B cell (primary cell): ENCODE measurements at regions not wholly inside any gene's neighbourhood (a gene's known extent, or its start where the extent isn't known, plus 50 kb on each side); places are given as distances from the start of the nearest gene placed in this dataset.

Source experiments
- CTCF ChIP-seq: fragments of 200-600 bp; IDR thresholded peaks from one replicate; pipeline ENCODE4 v1.8.0; 2022; ENCODE audit warnings: antibody characterized with exemption, mild to moderate bottlenecking
- EZH2 ChIP-seq: IDR thresholded peaks from 2 replicates; pipeline ENCODE4 v1.6.1; 2012; ENCODE audit warnings: borderline replicate concordance, low read depth, mild to moderate bottlenecking, moderate library complexity, low read length; ENCODE audit not compliant: insufficient read depth, poor library complexity, severe bottlenecking

GRCh38 chr9:30048396-30048795 lies 2336.0 kb upstream of the ACO1 start:
- TF ChIP-seq EZH2 (no peak), CTCF (no peak)
